GM18520 (cell line): ENCODE measurements at regions not wholly inside any gene's neighbourhood (a gene's known extent, or its start where the extent isn't known, plus 50 kb on each side); places are given as distances from the start of the nearest gene placed in this dataset.
"Not testable (repeated sequence)": the region's sequence is repeated elsewhere in the genome, so short reads cannot be mapped to it uniquely, and the experiment has no call there.

Experiments used
- ATAC-seq: cut with Tn5 transposase; IDR thresholded peaks from one replicate; pipeline ENCODE4 v1.9.1; 2021; ENCODE audit not compliant: unreplicated experiment

GRCh38 chr10:56537984-56538383 lies 176.9 kb upstream of the ZWINT start:
- no peak for ATAC-seq

GRCh38 chr10:56522166-56522565 lies 161.1 kb upstream of the ZWINT start:
- ATAC-seq = no peak

GRCh38 chr10:56508562-56508961 lies 147.5 kb upstream of the ZWINT start:
- ATAC-seq = no peak

GRCh38 chr10:56507033-56507432 lies 146.0 kb upstream of the ZWINT start:
- no peak for ATAC-seq

DNA sequence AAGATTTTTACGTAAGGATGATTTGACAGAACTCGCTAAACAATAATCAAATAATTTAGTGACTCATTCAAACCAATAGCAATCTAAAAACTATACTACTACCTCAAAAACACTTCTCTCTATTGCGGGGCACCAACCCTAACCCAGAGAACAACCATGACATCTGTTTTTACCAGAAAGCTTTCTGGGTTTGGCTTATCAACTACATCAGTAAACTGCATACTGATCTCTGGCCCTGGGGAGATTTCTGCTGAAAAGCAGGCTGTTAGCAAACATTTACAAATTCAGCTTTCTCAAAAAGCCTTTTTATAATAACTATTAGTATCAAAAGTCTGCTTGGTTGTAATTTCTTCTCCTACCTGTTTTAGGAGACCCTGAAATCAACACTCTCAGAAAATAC lies 144.5 kb upstream of the ZWINT start:
- no peak for ATAC-seq

- peak; percentile 72 for ATAC-seq
Observed at GRCh38 chr10:56496186-56496486, 135.1 kb upstream of the ZWINT start.

GRCh38 chr10:56487746-56488145 lies 126.7 kb upstream of the ZWINT start:
- no peak for ATAC-seq

GRCh38 chr10:56481521-56482091 lies 120.5 kb upstream of the ZWINT start:
- no peak for ATAC-seq

GRCh38 chr10:56472978-56473377 lies 111.9 kb upstream of the ZWINT start:
- ATAC-seq = no peak

GRCh38 chr10:56470701-56471100 lies 109.6 kb upstream of the ZWINT start:
- ATAC-seq = no peak

GRCh38 chr10:56469482-56469881 lies 108.4 kb upstream of the ZWINT start:
- no peak for ATAC-seq

DNA sequence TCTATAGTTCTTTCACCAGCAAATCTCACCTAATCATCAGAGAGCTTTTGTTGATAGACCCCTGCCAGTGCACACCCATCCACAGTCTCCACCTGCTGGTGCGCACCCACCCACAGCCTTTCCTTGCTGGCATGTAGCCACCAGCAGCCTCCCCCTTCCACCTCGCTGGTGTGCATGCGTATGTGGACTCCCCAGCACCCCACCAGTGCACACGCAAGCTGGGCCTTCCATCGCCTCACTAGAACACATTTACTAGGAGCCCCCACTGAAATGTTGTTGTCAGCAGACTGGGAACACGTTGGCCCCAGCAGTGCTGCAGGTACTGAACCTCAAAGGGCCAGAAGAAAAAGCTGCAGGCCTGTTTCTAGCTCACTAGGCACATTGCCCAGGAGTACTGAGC lies 104.9 kb upstream of the ZWINT start:
- ATAC-seq = no peak

- ATAC-seq = no peak
Observed at GRCh38 chr10:56449770-56450169, 88.7 kb upstream of the ZWINT start.

DNA sequence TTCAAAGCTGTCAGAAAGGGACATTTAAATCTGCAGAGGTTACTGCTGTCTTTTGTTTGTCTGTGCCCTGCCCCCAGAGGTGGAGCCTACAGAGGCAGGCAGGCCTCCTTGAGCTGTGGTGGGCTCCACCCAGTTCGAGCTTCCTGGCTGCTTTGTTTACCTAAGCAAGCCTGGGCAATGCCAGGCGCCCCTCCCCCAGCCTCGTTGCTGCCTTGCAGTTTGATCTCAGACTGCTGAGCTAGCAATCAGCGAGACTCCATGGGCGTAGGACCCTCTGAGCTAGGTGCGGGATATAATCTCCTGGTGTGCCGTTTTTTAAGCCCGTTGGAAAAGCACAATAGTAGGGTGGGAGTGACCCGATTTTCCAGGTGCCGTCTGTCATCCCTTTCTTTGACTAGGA lies 86.6 kb upstream of the ZWINT start:
- not testable (repeated sequence) for ATAC-seq

DNA sequence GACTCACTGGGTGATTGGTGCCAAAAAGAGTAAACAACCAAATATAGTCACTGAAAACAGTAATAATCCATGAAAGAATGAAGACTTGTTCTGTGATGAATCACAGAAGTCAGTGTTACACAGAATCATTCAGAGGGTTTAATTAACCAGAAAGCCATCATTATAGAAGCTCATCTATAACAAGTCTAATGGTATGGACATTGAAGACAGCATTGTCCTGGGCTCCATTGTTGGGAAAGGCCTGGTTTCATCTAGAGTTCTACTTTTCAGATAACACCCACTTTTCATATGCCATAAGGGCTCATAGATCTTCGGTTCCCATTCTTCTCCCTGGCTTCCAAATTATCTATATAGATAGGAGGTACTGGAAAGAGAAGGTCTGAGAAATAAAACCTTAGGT lies 80.3 kb upstream of the ZWINT start:
- ATAC-seq = not testable (repeated sequence)
